Body of pancreas (tissue), 4 donors: ENCODE measurements at regions not wholly inside any gene's neighbourhood (a gene's known extent, or its start where the extent isn't known, plus 50 kb on each side); places are given as distances from the start of the nearest gene placed in this dataset.

Experiments used
- ATAC-seq: fragments of 150-250 bp; one replicate; pipeline ENCODE4 v1.9.1; 2016
- DNase-seq, 4 donors: peaks; one replicate each; pipeline ENCODE4 v3.0.0-alpha.2; 2019
- H3K27ac ChIP-seq, 4 donors: fragments of 200-600 bp; sonication (generic); 1 replicate in 3 of 4; 2 replicates in 1 of 4; pipeline versions ENCODE4 v1.5.1 to v1.6.1; 2016 to 2019; ENCODE audit warnings: mild to moderate bottlenecking in 1 of 4, mixed read lengths in 1 of 4, moderate library complexity in 1 of 4
- H3K27me3 ChIP-seq, 2 donors: fragments of 200-600 bp; sonication (generic); one replicate each; pipeline ENCODE4 v1.6.0; 2016; ENCODE audit warnings: mild to moderate bottlenecking in 1 of 2
- H3K36me3 ChIP-seq, 2 donors: fragments of 200-600 bp; sonication (generic); replicated peaks in 1 of 2; 2 replicates each; pipeline ENCODE4 v1.5.1; 2016; ENCODE audit warnings: low read depth in 2 of 2; ENCODE audit not compliant: insufficient read depth in 1 of 2
- H3K4me1 ChIP-seq: fragments of 200-600 bp; sonication (generic); one replicate; pipeline ENCODE4 v1.6.0; 2016
- H3K4me3 ChIP-seq, 2 donors: fragments of 200-600 bp; sonication (generic); 1 replicate in 1 of 2; 2 replicates in 1 of 2; pipeline ENCODE4 v1.5.1; 2016 to 2019
- H3K9me3 ChIP-seq, 3 donors: fragments of 200-600 bp; sonication (generic); 1 replicate in 2 of 3; 2 replicates in 1 of 3; pipeline ENCODE4 v1.5.1; 2016
- CTCF ChIP-seq, 7 experiments: fragments of 450-650 bp in 4 of 7; fragments of 200-600 bp in 3 of 7; sonication (generic) in 3 of 7; IDR thresholded peaks; one replicate each; pipeline ENCODE4 v1.5.1; 2016 to 2019; ENCODE audit warnings: antibody characterized with exemption in 7 of 7
- POLR2A ChIP-seq, 3 donors: fragments of 450-650 bp; IDR thresholded peaks; one replicate each; pipeline ENCODE4 v1.6.1; 2016; ENCODE audit warnings: antibody characterized with exemption in 3 of 3, mild to moderate bottlenecking in 2 of 3
- WGBS, 2 donors: methylation state at CpG; one replicate each; pipeline ENCODE4 v1.1.5; 2017; 5-methylcytosine and 5-hydroxymethylcytosine counted together
- intact Hi-C: fragments of 100-400 bp; cut with DNase I; formaldehyde crosslinking; loops from one replicate; pipeline ENCODE4 v1.15.1; 2023

GRCh38 chr20:40760399-40760798, 71.4 kb upstream of the MAFB start:
- TF ChIP-seq POLR2A (IDR thresholded peaks at IDR 0.05) (no peak), CTCF (IDR thresholded peaks at IDR 0.05) (no peak)
- Histone ChIP-seq H3K36me3 (no peaks in the 10 kb centered on the region), H3K4me3 (no peak overlapping the region), H3K9me3 (no peaks in the 10 kb centered on the region), H3K4me1 (no peaks in the 10 kb centered on the region), H3K27me3 (no peaks in the 10 kb centered on the region), H3K27ac (no peak overlapping the region)
- no peak for DNase-seq
- 27 to 49% methylated on average over 2 to 3 of the region's 3 CpGs for WGBS, 2 donors
- intact Hi-C loops = no loop called here
- no peak for ATAC-seq

DNA sequence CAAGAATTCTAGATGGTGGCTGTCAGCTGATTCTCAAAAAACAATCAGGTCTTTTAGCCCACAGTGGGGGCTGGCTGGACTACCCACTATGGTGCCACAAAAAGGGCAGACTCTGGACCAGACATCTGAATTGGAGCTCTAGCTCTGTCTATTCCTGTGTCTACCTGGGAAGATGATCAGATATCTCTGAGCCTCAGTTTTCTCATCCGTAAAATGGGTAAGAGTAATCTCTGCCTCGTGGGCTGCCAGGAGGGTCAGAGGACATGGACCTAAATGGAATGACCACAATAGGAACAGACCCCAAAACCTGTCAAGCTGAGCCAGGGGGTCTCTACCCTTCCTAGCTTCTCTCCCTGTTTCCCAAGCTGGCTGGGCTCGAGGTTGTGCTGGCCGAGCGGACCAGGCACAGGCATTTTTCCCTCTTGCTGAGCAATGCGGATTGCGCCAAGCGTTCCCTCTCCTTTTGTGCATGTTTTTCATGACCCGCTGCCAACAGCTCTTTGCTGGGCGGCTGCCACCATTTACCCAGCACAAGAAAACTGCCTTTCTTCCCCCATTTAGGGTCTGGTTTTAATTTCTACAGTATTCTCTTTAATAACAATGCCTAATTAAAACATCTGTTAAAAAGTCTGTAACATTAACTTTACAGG, 74.7 kb upstream of the MAFB start:
- ATAC-seq = no peak
- WGBS, 2 donors = 80 to 87% methylated on average over 10 of the region's 10 CpGs
- Histone ChIP-seq H3K27me3 (no peaks in the 10 kb centered on the region), H3K4me1 (no peaks in the 10 kb centered on the region), H3K9me3 (no peaks in the 10 kb centered on the region), H3K4me3 (no peak overlapping the region), H3K27ac (no peak overlapping the region), H3K36me3 (no peaks in the 10 kb centered on the region)
- no peak for DNase-seq
- TF ChIP-seq POLR2A (IDR thresholded peaks at IDR 0.05) = no peak
- no peak for TF ChIP-seq CTCF (IDR thresholded peaks at IDR 0.05)
- intact Hi-C loops = no loop called here

GRCh38 chr20:40765814-40766480, 76.9 kb upstream of the MAFB start:
- Histone ChIP-seq H3K27ac (no peak overlapping the region), H3K9me3 (no peaks in the 10 kb centered on the region), H3K4me3 (no peak overlapping the region), H3K27me3 (no peaks in the 10 kb centered on the region), H3K36me3 (no peaks in the 10 kb centered on the region), H3K4me1 (no peaks in the 10 kb centered on the region)
- no peak for TF ChIP-seq POLR2A (IDR thresholded peaks at IDR 0.05)
- TF ChIP-seq CTCF (IDR thresholded peaks at IDR 0.05) = no peak
- no peak for DNase-seq
- WGBS, 2 donors = 64 to 69% methylated on average over 4 of the region's 4 CpGs
- ATAC-seq = no peak
- intact Hi-C loops = no loop called here

GRCh38 chr20:40766790-40767614, 78.0 kb upstream of the MAFB start:
- Histone ChIP-seq H3K27ac (no peak overlapping the region), H3K27me3 (no peaks in the 10 kb centered on the region), H3K9me3 (no peaks in the 10 kb centered on the region), H3K4me3 (no peak overlapping the region), H3K36me3 (no peaks in the 10 kb centered on the region), H3K4me1 (no peaks in the 10 kb centered on the region)
- WGBS, 2 donors = 50 to 61% methylated on average over 5 of the region's 5 CpGs
- no peak for TF ChIP-seq CTCF (IDR thresholded peaks at IDR 0.05)
- TF ChIP-seq POLR2A (IDR thresholded peaks at IDR 0.05) = no peak
- ATAC-seq (no peak), DNase-seq (no peak)
- intact Hi-C loops = no loop called here
